Coronary artery (tissue), 2 donors: ENCODE measurements at regions not wholly inside any gene's neighbourhood (a gene's known extent, or its start where the extent isn't known, plus 50 kb on each side); places are given as distances from the start of the nearest gene placed in this dataset.

Experiments used
- DNase-seq: peaks from one replicate; pipeline ENCODE4 v3.0.0-alpha.2; 2017; ENCODE audit warnings: low spot score
- H3K27ac ChIP-seq, 2 donors: fragments of 200-600 bp; sonication (generic); one replicate each; pipeline ENCODE4 v1.5.1; 2016 to 2019
- H3K4me3 ChIP-seq: fragments of 200-600 bp; sonication (generic); 2 replicates; pipeline ENCODE4 v1.5.1; 2016; ENCODE audit warnings: mild to moderate bottlenecking, moderate library complexity
- CTCF ChIP-seq: fragments of 200-600 bp; sonication (generic); IDR thresholded peaks from one replicate; pipeline ENCODE4 v1.5.1; 2019; ENCODE audit warnings: antibody characterized with exemption

GRCh38 chr17:72425133-72425793 lies 304.4 kb downstream of the SOX9 start:
- Histone ChIP-seq H3K27ac (no peak overlapping the region), H3K4me3 (no peak overlapping the region)
- DNase-seq = no peak
- no peak for TF ChIP-seq CTCF

- no peak for TF ChIP-seq CTCF
- no peak overlapping the region for H3K27ac ChIP-seq
- no peak for DNase-seq
- no peak overlapping the region for H3K4me3 ChIP-seq
Measured at GRCh38 chr17:72425794-72426168, 305.0 kb downstream of the SOX9 start.

GRCh38 chr17:72426321-72426720 lies 305.5 kb downstream of the SOX9 start:
- Histone ChIP-seq H3K27ac (no peak overlapping the region), H3K4me3 (no peak overlapping the region)
- no peak for TF ChIP-seq CTCF
- DNase-seq = no peak

- no peak overlapping the region for H3K4me3 ChIP-seq
- no peak for TF ChIP-seq CTCF
- H3K27ac ChIP-seq = no peak overlapping the region
- no peak for DNase-seq
Measured at GRCh38 chr17:72426948-72427760, 306.3 kb downstream of the SOX9 start.

- no peak overlapping the region for H3K4me3 ChIP-seq
- no peak for TF ChIP-seq CTCF
- no peak overlapping the region for H3K27ac ChIP-seq
- no peak for DNase-seq
Measured at GRCh38 chr17:72427761-72428109, 306.9 kb downstream of the SOX9 start.

GRCh38 chr17:72429066-72429638 lies 308.3 kb downstream of the SOX9 start:
- Histone ChIP-seq H3K4me3 (no peak overlapping the region), H3K27ac (no peak overlapping the region)
- TF ChIP-seq CTCF = no peak
- DNase-seq = no peak
